ENCODE measurements at regions not wholly inside any gene's neighbourhood (a gene's known extent, or its start where the extent isn't known, plus 50 kb on each side); places are given as distances from the start of the nearest gene placed in this dataset.

DNA sequence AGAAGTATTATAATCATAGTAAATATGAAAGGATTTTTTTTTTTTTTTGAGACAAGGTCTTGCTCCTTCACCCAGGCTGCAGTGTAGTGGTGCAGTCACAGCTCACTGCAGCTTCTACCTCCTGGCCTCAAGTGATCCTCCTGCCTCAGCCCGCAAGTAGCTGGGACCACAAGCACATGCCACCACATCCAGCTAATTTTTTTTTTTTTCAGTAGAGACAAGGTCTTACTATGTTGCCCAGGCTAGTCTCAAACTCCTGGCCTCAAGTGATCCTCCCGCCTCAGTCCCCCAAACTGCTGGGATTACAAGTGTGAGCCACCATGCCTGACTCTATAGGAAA is 86.2 kb upstream of the FOXN2 start:
- TF ChIP-seq, protein P1, sequence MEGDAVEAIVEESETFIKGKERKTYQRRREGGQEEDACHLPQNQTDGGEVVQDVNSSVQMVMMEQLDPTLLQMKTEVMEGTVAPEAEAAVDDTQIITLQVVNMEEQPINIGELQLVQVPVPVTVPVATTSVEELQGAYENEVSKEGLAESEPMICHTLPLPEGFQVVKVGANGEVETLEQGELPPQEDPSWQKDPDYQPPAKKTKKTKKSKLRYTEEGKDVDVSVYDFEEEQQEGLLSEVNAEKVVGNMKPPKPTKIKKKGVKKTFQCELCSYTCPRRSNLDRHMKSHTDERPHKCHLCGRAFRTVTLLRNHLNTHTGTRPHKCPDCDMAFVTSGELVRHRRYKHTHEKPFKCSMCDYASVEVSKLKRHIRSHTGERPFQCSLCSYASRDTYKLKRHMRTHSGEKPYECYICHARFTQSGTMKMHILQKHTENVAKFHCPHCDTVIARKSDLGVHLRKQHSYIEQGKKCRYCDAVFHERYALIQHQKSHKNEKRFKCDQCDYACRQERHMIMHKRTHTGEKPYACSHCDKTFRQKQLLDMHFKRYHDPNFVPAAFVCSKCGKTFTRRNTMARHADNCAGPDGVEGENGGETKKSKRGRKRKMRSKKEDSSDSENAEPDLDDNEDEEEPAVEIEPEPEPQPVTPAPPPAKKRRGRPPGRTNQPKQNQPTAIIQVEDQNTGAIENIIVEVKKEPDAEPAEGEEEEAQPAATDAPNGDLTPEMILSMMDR (optimal IDR thresholded peaks at IDR 0.05 in 1 of 3, IDR thresholded peaks at IDR 0.05 in 1 of 3, conservative IDR thresholded peaks at IDR 0.05 in 1 of 3; ENCODE audit: extremely low read depth in 1 of 3, insufficient read depth in 2 of 3, low read length in 3 of 3): no peak
- no peak for TF ChIP-seq EZH2 (IDR thresholded peaks at IDR 0.05; ENCODE audit: low read length)
